HEK293 (cell line): ENCODE measurements at regions not wholly inside any gene's neighbourhood (a gene's known extent, or its start where the extent isn't known, plus 50 kb on each side); places are given as distances from the start of the nearest gene placed in this dataset.

Experiments used
- CTCF ChIA-PET: fragments of 350-600 bp; formaldehyde crosslinking; extraction: SDS; loops from one replicate; lab custom pipeline; 2021; ENCODE audit warnings: antibody characterized with exemption; lab: Yijun Ruan, JAX
- POLR2A ChIA-PET: fragments of 300-600 bp; formaldehyde crosslinking; extraction: SDS; loops from one replicate; lab custom pipeline; 2020; ENCODE audit warnings: antibody characterized with exemption, inconsistent platforms; lab: Yijun Ruan, JAX
- H3K27ac ChIP-seq: fragments of 200-500 bp; sonication (Bioruptor generic); 2 replicates; pipeline ENCODE4 v1.5.1; 2014; ENCODE audit warnings: low read depth, low read length, control low read depth, inconsistent platforms; ENCODE audit errors: extremely low read depth
- H3K36me3 ChIP-seq, 2 experiments: fragments of 200-500 bp in 1 of 2; sonication (Bioruptor generic) in 1 of 2; 1 replicate in 1 of 2; 2 replicates in 1 of 2; pipeline ENCODE4 v1.5.1; 2014 to 2017; ENCODE audit warnings: inconsistent platforms in 2 of 2, low read length in 2 of 2; ENCODE audit not compliant: control insufficient read depth in 2 of 2, insufficient read depth in 1 of 2
- H3K4me1 ChIP-seq: fragments of 200-500 bp; sonication (Bioruptor generic); 2 replicates; pipeline ENCODE4 v1.5.1; 2014; ENCODE audit warnings: mild to moderate bottlenecking, low read length, inconsistent platforms; ENCODE audit not compliant: control insufficient read depth, insufficient read depth
- H3K4me3 ChIP-seq: 2 replicates; pipeline ENCODE4 v1.5.1; 2011; ENCODE audit warnings: low read depth, mild to moderate bottlenecking, control low read depth, low read length, moderate library complexity
- H3K9me3 ChIP-seq: fragments of 200-500 bp; sonication (Bioruptor generic); 2 replicates; pipeline ENCODE4 v1.5.1; 2014; ENCODE audit warnings: low read depth, low read length, inconsistent platforms; ENCODE audit not compliant: control insufficient read depth, insufficient read depth
- GLIS1 ChIP-seq: fragments of 450-650 bp; formaldehyde crosslinking; IDR thresholded peaks from 2 replicates; pipeline ENCODE4 v1.5.1; 2016; ENCODE audit warnings: missing biosample characterization, missing genetic modification characterization
- KLF10 ChIP-seq: fragments of 450-650 bp; IDR thresholded peaks from 2 replicates; pipeline ENCODE4 v1.5.1; 2018; ENCODE audit warnings: missing biosample characterization, mild to moderate bottlenecking, missing genetic modification characterization
- KLF8 ChIP-seq: fragments of 450-650 bp; formaldehyde crosslinking; IDR thresholded peaks from 2 replicates; pipeline ENCODE4 v1.5.1; 2016; ENCODE audit warnings: missing biosample characterization, missing genetic modification characterization
- ZBTB49 ChIP-seq: fragments of 450-650 bp; formaldehyde crosslinking; IDR thresholded peaks from 2 replicates; pipeline ENCODE4 v1.5.1; 2016; ENCODE audit warnings: missing biosample characterization, missing genetic modification characterization, low read depth
- ZBTB6 ChIP-seq: fragments of 450-650 bp; formaldehyde crosslinking; IDR thresholded peaks from 2 replicates; pipeline ENCODE4 v1.5.1; 2017; ENCODE audit warnings: missing biosample characterization, missing genetic modification characterization
- ZNF239 ChIP-seq: fragments of 450-650 bp; formaldehyde crosslinking; IDR thresholded peaks from 2 replicates; pipeline ENCODE4 v1.5.1; 2016; ENCODE audit warnings: missing biosample characterization, missing genetic modification characterization
- ZNF24 ChIP-seq: fragments of 450-650 bp; formaldehyde crosslinking; IDR thresholded peaks from 2 replicates; pipeline ENCODE4 v1.5.1; 2016; ENCODE audit warnings: missing biosample characterization, missing genetic modification characterization
- ZNF398 ChIP-seq: fragments of 450-650 bp; formaldehyde crosslinking; IDR thresholded peaks from 2 replicates; pipeline ENCODE4 v1.5.1; 2017; ENCODE audit warnings: missing biosample characterization, missing genetic modification characterization
- ZNF488 ChIP-seq: fragments of 450-650 bp; formaldehyde crosslinking; IDR thresholded peaks from 2 replicates; pipeline ENCODE4 v1.5.1; 2016; ENCODE audit warnings: missing biosample characterization, missing genetic modification characterization
- ZNF580 ChIP-seq: fragments of 450-650 bp; formaldehyde crosslinking; IDR thresholded peaks from 2 replicates; pipeline ENCODE4 v1.5.1; 2016; ENCODE audit warnings: missing biosample characterization, missing genetic modification characterization
- ZNF621 ChIP-seq: fragments of 450-650 bp; formaldehyde crosslinking; IDR thresholded peaks from 2 replicates; pipeline ENCODE4 v1.5.1; 2017; ENCODE audit warnings: missing biosample characterization, missing genetic modification characterization
- ZNF785 ChIP-seq: fragments of 450-650 bp; formaldehyde crosslinking; IDR thresholded peaks from 2 replicates; pipeline ENCODE4 v1.5.1; 2016; ENCODE audit warnings: missing biosample characterization, missing genetic modification characterization
- ZSCAN18 ChIP-seq: fragments of 450-650 bp; formaldehyde crosslinking; IDR thresholded peaks from 2 replicates; pipeline ENCODE4 v1.5.1; 2016; ENCODE audit warnings: missing biosample characterization, missing genetic modification characterization
- ZSCAN5A ChIP-seq: fragments of 450-650 bp; formaldehyde crosslinking; IDR thresholded peaks from 2 replicates; pipeline ENCODE4 v1.5.1; 2016; ENCODE audit warnings: missing biosample characterization, missing genetic modification characterization

- TF ChIP-seq ZBTB49 (tag by site-specific recombination): no peak
Observed at GRCh38 chr4:141578451-141578850, 57.9 kb upstream of the IL15 start (continued).

GRCh38 chr4:141580523-141580922 lies 55.9 kb upstream of the IL15 start:
- no peaks in the 10 kb centered on the region for H3K36me3 ChIP-seq
- POLR2A ChIA-PET: no interaction called here
- no peak for TF ChIP-seq ZNF24 (tag by site-specific recombination)
- no peak for TF ChIP-seq GLIS1 (tag by site-specific recombination)
- no peak for TF ChIP-seq ZSCAN18 (tag by site-specific recombination)
- no peak for TF ChIP-seq ZNF785 (tag by site-specific recombination)
- no peak for TF ChIP-seq ZBTB6
- no peak for TF ChIP-seq ZNF398 (tag by site-specific recombination)
- no peak for TF ChIP-seq KLF8 (tag by site-specific recombination)
- no peak for TF ChIP-seq ZNF621
- no peak for TF ChIP-seq ZSCAN5A (tag by site-specific recombination)
- TF ChIP-seq ZNF239 (tag by site-specific recombination): no peak
- TF ChIP-seq ZNF580 (tag by site-specific recombination): no peak
- TF ChIP-seq ZNF488: no peak
- TF ChIP-seq KLF10 (tag by site-specific recombination): no peak
- H3K27ac ChIP-seq: no peak overlapping the region
- no peaks in the 10 kb centered on the region for H3K9me3 ChIP-seq
- no peaks in the 10 kb centered on the region for H3K4me1 ChIP-seq
- CTCF ChIA-PET: no interaction called here
- H3K4me3 ChIP-seq: no peak overlapping the region
